Keratinocyte (primary cell): ENCODE measurements at regions not wholly inside any gene's neighbourhood (a gene's known extent, or its start where the extent isn't known, plus 50 kb on each side); places are given as distances from the start of the nearest gene placed in this dataset.

Source experiments
- DNase-seq: peaks from one replicate; pipeline ENCODE4 v3.0.0-alpha.2; 2011; ENCODE audit warnings: low read depth, missing footprints, low spot score
- FAIRE-seq: peaks from 2 replicates; lab custom pipeline; 2011; peaks lifted over from hg19 to GRCh38; lab: Jason Lieb, UNC
- H2AFZ ChIP-seq: 2 replicates; pipeline ENCODE4 v1.6.0; 2012; ENCODE audit warnings: low read length, control low read depth, inconsistent platforms; ENCODE audit not compliant: control insufficient read depth
- H3K27ac ChIP-seq: 2 replicates; pipeline ENCODE4 v1.5.1; 2011; ENCODE audit warnings: low read length; ENCODE audit not compliant: control insufficient read depth, insufficient read depth
- H3K27me3 ChIP-seq: 3 replicates; pipeline ENCODE4 v1.6.0; 2011; ENCODE audit warnings: low read length; ENCODE audit not compliant: control insufficient read depth, insufficient read depth; ENCODE audit errors: extremely low read depth
- H3K36me3 ChIP-seq, 2 experiments: 2 replicates in 1 of 2; 3 replicates in 1 of 2; pipeline ENCODE4 v1.5.1; 2011; ENCODE audit warnings: low read length in 2 of 2, mild to moderate bottlenecking in 1 of 2; ENCODE audit not compliant: control insufficient read depth in 2 of 2, insufficient read depth in 2 of 2; ENCODE audit errors: extremely low read depth in 1 of 2
- H3K4me1 ChIP-seq: 3 replicates; pipeline ENCODE4 v1.5.1; 2011; ENCODE audit warnings: low read length; ENCODE audit not compliant: control insufficient read depth, insufficient read depth; ENCODE audit errors: extremely low read depth
- H3K4me2 ChIP-seq: 3 replicates; pipeline ENCODE4 v1.6.0; 2011; ENCODE audit warnings: low read depth, low read length; ENCODE audit not compliant: control insufficient read depth, insufficient read depth; ENCODE audit errors: extremely low read depth
- H3K4me3 ChIP-seq, 3 experiments: fragments of 200-600 bp in 1 of 3; sonication (generic) in 1 of 3; 2 replicates in 2 of 3; 3 replicates in 1 of 3; pipeline ENCODE4 v1.5.1; 2011 to 2016; ENCODE audit warnings: low read length in 3 of 3, mild to moderate bottlenecking in 3 of 3, control low read depth in 2 of 3, inconsistent platforms in 1 of 3, low read depth in 1 of 3, mixed read lengths in 1 of 3, mixed run types in 1 of 3, moderate library complexity in 1 of 3; ENCODE audit not compliant: control insufficient read depth in 2 of 3, insufficient read depth in 2 of 3; ENCODE audit errors: extremely low read depth in 1 of 3
- H3K79me2 ChIP-seq: 2 replicates; pipeline ENCODE4 v1.6.0; 2012; ENCODE audit warnings: low read length; ENCODE audit not compliant: control insufficient read depth, insufficient read depth
- H3K9ac ChIP-seq: 3 replicates; pipeline ENCODE4 v1.6.0; 2011; ENCODE audit warnings: low read length; ENCODE audit not compliant: control insufficient read depth, insufficient read depth; ENCODE audit errors: extremely low read depth
- H3K9me1 ChIP-seq: 3 replicates; pipeline ENCODE4 v1.6.0; 2011; ENCODE audit warnings: low read length; ENCODE audit not compliant: control insufficient read depth, insufficient read depth; ENCODE audit errors: extremely low read depth
- H3K9me3 ChIP-seq: 2 replicates; pipeline ENCODE4 v1.5.1; 2012; ENCODE audit warnings: low read depth, low read length; ENCODE audit not compliant: control insufficient read depth
- H4K20me1 ChIP-seq: 3 replicates; pipeline ENCODE4 v1.6.0; 2011; ENCODE audit warnings: low read length; ENCODE audit not compliant: control insufficient read depth, insufficient read depth; ENCODE audit errors: extremely low read depth
- CTCF ChIP-seq, 3 experiments: IDR thresholded peaks in 1 of 3; conservative IDR thresholded peaks in 1 of 3; optimal IDR thresholded peaks in 1 of 3; 2 replicates in 2 of 3; 3 replicates in 1 of 3; pipeline versions ENCODE3 to v1.5.1; 2011; ENCODE audit warnings: low read length in 3 of 3, mild to moderate bottlenecking in 3 of 3, moderate library complexity in 2 of 3, control low read depth in 1 of 3, inconsistent platforms in 1 of 3; ENCODE audit not compliant: insufficient read depth in 2 of 3; ENCODE audit errors: extremely low read depth in 1 of 3
- EZH2 ChIP-seq: IDR thresholded peaks from one replicate; pipeline ENCODE4 v1.6.1; 2012; ENCODE audit warnings: inconsistent platforms, mild to moderate bottlenecking, low read length, moderate library complexity
- dilution Hi-C: fragments of 300-500 bp; cut with MboI; formaldehyde crosslinking; loops from one replicate; pipeline ENCODE4 v1.7.0; 2020; ENCODE audit warnings: low sequenced_read_pairs; ENCODE audit not compliant: extremely low pct_ligation_motif_present

GRCh38 chr2:144240656-144241339 lies 279.1 kb downstream of the ZEB2 start:
- no peak overlapping the region for H3K27ac ChIP-seq
- FAIRE-seq (no peak), DNase-seq (no peak)
- no peak overlapping the region for H3K9ac ChIP-seq
- no peak for TF ChIP-seq EZH2
- TF ChIP-seq CTCF (optimal IDR thresholded peaks at IDR 0.05 in 1 of 3, IDR thresholded peaks at IDR 0.05 in 1 of 3, conservative IDR thresholded peaks at IDR 0.05 in 1 of 3; ENCODE audit: extremely low read depth in 1 of 3, insufficient read depth in 2 of 3, low read length in 3 of 3), result no peak
- H4K20me1 ChIP-seq, result no peaks in the 10 kb centered on the region
- H3K79me2 ChIP-seq, result no peaks in the 10 kb centered on the region
- H3K9me1 ChIP-seq, result no peaks in the 10 kb centered on the region
- no peaks in the 10 kb centered on the region for H3K9me3 ChIP-seq
- H3K4me2 ChIP-seq, result no peak overlapping the region
- H3K4me3 ChIP-seq, result no peak overlapping the region
- H3K27me3 ChIP-seq, result no peaks in the 10 kb centered on the region
- no peak overlapping the region for H2AFZ ChIP-seq
- dilution Hi-C loops, result no loop called here
- no peaks in the 10 kb centered on the region for H3K36me3 ChIP-seq
- no peaks in the 10 kb centered on the region for H3K4me1 ChIP-seq

GRCh38 chr2:144239726-144240125 lies 280.2 kb downstream of the ZEB2 start:
- no peak for DNase-seq
- Histone ChIP-seq H2AFZ (no peak overlapping the region), H3K36me3 (no peaks in the 10 kb centered on the region), H3K9me3 (no peaks in the 10 kb centered on the region), H3K27ac (no peak overlapping the region), H3K9me1 (no peaks in the 10 kb centered on the region), H3K4me1 (no peaks in the 10 kb centered on the region), H3K4me3 (no peak overlapping the region), H3K9ac (no peak overlapping the region), H3K27me3 (no peaks in the 10 kb centered on the region), H3K79me2 (no peaks in the 10 kb centered on the region), H4K20me1 (no peaks in the 10 kb centered on the region), H3K4me2 (no peak overlapping the region)
- no peak for FAIRE-seq
- dilution Hi-C loops, result no loop called here
- TF ChIP-seq CTCF (optimal IDR thresholded peaks at IDR 0.05 in 1 of 3, IDR thresholded peaks at IDR 0.05 in 1 of 3, conservative IDR thresholded peaks at IDR 0.05 in 1 of 3; ENCODE audit: extremely low read depth in 1 of 3, insufficient read depth in 2 of 3, low read length in 3 of 3), result no peak
- no peak for TF ChIP-seq EZH2
